Stimulated activated CD8-positive, alpha-beta memory T cell treated with anti-CD3 and anti-CD28 coated beads, Interleukin-4, amount 100 ng/mL, for 1 hour (primary cell): ENCODE measurements at regions not wholly inside any gene's neighbourhood (a gene's known extent, or its start where the extent isn't known, plus 50 kb on each side); places are given as distances from the start of the nearest gene placed in this dataset.
"Not testable (repeated sequence)": the region's sequence is repeated elsewhere in the genome, so short reads cannot be mapped to it uniquely, and the experiment has no call there.

Source experiments
- DNase-seq, 2 donors: peaks; one replicate each; pipeline ENCODE4 v3.0.0-alpha.2; 2020; ENCODE audit warnings: low read depth in 2 of 2, low spot score in 1 of 2

DNA sequence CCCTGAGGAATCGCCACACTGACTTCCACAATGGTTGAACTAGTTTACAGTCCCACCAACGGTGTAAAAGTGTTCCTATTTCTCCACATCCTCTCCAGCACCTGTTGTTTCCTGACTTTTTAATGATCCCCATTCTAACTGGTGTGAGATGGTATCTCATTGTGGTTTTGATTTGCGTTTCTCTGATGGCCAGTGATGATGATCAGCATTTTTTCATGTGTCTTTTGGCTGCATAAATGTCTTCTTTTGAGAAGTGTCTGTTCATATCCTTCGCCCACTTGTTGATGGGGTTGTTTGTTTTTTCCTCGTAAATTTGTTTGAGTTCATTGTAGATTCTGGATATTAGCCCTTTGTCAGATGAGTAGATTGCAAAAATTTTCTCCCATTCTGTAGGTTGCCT, 223.5 kb downstream of the MAF start:
- not testable (repeated sequence) for DNase-seq

DNA sequence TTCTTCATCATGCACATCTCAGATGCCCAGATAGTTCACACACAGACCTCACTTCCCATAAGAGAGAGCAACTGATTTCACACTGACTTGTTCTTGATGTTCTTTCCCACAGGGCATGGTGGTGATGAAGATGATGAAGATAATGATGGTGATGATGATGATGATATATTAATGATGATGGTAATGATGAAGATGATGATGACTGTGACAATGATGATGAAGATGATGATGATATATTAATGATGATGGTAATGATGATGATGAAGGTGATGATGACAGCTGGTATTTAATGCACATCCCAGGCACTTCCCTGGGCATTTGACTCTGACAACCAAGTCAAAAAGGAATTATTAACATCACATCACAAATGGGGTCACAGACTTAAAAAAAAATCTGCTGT, 225.2 kb downstream of the MAF start:
- no peak for DNase-seq

DNA sequence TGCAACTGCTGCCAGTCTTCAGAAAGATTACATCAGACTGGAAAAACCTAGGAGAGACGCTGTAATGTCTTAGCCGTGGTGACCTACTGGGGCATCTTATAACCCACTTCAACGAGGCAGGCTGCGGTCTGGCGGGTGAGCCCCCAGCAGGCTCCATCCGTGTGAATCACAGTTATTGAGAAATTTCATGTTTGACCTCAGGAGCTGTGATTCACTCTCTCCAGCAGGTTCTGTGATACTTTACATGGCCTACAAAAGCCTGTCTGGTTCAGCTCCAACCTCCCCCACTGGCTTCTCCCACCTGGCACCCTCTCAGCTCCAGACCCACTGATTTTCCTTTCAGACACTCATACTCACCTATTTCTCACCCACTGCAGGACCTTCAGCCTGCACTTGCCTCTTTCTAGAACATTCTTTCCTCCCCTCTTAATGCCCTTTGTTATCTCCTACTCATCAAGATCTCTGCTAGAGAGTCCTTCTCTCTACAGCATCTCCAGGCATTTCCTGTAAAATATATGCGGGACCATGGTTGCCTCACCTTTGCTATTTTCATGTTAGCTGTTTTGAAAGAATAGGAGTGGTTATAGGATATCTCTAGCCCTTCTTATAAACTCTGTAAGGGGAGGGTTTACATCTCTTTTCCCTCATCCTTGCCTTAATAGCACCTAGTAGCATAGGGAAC, 227.9 kb downstream of the MAF start:
- DNase-seq = no peak

DNA sequence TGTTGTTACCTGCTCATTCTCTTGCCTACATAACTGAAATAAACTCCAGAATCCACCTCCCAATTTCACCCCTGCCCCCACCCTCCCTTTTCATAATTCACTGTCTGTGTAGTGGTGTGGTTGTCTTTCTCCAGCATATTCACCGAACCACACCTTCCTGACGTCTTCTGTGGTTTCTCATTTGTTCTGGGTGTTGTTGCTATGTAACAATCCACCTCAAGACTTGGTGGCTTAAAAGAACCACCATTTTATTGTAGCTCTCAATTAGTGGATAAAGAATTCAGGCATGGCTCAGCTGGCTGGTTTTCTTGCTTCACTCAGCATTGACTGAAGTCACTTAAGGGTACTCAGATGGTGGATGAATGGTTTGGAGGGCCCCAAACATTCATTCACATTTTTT, 229.8 kb downstream of the MAF start:
- DNase-seq = no peak

DNA sequence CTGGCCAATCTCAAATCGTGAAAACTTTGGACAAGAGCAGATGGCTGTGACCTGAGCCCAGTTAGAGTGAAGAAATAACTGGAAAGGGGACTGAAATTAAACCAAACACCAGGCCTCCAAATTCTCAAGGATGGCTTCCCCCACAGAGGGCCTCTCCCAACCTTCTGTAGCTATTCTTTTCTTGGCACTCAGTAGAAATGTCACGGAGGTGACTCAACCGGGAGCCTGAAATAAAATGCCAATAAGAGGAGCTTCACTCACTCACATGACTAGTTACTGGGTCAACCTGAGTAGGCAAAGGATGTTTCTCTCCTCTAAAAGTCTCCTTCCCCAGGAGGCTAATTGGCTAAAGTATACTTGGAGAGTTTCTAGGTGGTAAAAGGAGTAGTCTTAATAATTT, 230.7 kb downstream of the MAF start:
- DNase-seq = no peak

DNA sequence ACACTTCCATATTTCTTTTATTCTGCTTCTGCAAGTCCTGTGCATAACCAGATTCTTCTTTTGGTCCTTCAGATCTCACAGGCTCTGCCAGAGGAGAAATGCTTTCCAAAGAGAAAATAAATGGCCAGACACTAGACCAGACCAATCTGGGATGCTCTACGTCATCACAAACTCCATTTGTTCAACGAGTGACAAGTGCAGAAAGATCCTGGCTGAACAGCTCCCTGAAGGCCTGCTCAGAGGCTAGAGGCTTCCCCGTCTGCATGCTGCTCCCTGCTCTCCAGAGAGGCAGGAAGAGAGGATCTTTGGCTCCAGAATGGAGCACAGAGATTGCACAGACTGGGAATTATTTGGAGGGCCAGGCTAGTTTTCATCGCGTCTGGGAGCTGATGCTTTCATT, 232.7 kb downstream of the MAF start:
- DNase-seq = no peak

DNA sequence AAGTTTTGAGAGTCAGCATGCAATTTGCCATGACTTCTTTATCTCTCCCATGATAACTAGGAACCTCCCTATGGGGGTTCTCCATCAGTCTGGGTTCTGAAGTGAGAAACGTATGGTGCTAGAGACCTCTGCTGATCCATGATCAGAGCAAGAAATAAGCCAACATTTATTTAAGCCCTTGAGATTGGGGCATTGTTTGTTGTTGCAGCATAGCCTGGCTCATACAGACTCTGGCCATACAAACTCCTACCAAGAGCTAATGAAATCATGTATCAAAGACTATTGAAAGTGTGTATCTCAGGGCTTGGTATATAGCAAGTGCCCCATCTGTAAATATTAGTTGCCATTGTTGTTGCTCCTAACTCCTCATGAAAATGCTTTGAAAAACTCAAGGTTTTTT, 233.9 kb downstream of the MAF start:
- no peak for DNase-seq

DNA sequence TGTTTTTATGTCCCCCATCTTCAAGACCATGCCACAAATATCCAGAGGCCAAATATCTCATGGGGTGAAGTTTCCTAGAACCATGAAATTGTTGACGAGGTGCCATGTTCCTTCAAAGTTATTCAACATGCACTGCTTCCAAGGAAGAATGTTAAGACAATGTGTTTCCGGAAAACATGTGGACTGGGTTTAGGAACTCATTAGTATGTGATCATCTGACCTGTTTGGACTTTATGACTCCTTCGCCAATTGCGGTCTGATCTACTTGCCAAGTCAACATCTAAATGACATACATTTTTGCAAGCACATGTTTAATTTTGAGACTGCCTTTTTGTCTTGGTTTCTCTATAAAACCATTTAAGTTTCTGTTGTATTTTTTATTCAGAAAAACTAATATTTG, 234.8 kb downstream of the MAF start:
- DNase-seq = no peak

DNA sequence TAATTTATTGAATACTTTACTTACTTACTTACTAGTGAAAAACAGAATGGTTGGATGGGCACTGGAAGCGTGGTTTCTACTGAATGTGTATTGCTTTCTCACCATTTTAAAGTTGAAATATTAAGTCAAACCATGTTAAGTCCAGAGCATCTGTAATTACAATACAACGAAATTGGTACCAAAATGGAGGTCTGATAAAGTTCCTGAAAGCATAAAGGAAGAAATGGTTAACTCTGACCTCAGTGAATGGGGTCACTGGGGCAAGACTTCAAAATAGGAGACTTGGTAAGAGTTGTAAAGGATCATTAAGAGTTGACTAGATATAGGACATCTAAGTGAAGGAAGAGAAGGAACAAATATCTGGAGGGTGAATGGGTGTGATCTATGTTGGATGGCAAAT, 237.1 kb downstream of the MAF start:
- DNase-seq = no peak

DNA sequence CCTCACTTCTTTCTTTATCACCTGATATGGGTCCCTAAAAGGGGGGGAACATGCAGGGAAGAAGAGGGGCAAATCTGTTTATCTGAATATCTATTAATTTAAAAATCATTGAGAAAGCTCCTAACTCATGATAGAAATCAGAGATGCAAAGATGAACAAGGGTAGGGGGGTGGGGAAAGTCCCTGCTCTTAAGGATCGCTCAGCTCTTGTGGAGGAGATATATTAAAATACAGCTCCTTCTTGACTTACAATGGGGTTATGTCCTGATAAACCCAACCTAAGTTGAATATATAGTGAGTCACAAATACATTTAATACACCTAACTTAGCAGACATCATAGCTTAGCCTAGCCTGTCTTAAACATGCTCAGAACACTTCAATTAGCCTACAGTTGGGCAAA, 237.5 kb downstream of the MAF start:
- no peak for DNase-seq

DNA sequence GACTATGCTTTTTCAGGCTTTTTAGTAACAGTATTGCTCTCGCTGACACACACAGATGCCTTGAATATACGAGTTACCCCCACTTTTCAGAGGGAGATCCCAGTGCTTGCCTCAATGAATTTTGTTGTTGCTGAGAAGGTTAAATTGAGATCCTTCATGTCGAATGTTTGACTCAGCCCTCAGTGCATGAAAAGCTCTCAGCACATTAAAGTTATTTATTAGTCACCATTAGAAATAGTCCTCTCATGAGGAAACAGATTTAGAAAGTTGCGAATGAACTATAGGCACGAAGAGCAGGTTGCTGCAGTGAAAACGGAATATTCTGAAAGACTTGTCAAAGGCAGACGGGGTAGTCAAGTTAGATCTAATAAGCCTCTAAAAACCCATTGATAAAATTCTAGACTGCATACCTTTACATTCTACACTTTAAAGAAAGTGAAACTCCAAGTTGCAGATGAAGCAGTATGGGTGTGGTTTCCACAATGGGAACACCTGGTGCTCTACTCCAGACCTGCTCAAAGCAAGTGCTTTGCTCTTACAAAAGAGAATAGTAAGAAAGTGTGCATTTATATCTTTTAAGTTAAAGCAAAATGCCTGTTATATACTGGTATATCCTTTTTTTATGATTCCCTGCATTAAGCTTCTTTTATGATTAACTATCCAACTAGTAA, 238.1 kb downstream of the MAF start:
- no peak for DNase-seq

DNA sequence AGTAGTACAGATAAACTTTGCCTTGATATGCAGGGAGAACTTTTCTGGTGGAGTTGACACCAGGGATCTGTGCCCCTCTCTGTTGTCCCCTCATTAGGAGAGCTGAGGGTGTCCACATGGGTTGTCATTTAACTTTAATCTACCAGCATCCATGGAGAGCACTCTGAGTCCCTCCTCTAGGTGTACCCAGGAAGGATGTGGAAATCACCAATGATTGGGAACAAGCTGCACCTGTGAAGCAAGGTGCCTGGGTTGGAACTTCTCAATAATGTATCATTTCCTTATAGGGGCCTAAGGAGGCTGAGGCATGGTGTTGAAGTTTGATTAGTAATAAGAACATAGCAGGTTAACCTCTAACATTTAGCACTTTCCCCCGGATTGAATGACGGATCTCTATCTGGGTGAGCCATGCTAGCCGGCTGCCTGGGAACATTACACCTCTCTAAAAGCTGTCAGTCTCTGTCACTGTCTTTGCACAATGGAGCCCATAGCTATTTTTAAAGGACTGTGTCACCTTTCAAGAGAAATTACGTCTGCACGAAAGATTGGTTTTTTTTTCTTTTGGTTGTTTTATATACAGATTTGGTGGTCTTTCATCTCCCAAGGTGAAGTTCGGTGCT, 239.3 kb downstream of the MAF start:
- DNase-seq = no peak

DNA sequence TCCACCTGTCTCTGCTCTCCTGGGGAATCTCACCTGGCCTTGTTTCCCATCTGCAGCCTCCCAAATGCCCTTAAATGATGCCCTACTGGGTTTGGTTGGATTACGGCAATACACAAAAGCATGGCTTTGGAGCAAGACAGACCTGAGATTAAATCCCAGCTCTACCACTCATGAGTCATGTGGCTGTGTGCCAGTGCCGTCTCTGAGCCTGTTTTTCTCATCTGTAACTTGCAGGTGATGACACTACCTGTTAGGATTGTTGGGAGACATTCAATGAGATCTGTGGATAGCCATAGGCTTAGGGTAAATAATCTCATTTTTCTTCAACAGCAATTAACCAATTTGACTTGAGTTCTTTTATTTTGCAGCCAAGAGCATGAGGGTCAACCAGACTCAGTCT, 240.3 kb downstream of the MAF start:
- DNase-seq = no peak

DNA sequence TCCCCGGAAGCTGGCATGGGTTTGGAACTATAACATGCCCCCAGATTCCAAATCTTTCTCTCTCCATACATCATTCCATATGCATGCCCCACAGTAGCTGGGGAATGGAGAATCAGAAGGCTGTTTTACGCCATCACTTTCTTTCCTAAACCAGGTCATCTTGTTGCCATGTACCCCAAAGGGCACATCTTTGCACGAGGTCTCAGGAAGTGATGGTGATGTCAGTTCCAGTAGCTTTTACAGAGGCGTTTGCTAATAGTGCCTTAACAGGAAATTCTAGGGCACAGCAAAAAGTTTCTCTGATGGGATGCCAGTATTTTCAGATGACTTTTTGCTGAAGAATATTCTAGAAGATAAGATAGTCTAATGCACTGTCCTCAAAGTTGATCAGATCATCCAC, 241.5 kb downstream of the MAF start:
- no peak for DNase-seq

DNA sequence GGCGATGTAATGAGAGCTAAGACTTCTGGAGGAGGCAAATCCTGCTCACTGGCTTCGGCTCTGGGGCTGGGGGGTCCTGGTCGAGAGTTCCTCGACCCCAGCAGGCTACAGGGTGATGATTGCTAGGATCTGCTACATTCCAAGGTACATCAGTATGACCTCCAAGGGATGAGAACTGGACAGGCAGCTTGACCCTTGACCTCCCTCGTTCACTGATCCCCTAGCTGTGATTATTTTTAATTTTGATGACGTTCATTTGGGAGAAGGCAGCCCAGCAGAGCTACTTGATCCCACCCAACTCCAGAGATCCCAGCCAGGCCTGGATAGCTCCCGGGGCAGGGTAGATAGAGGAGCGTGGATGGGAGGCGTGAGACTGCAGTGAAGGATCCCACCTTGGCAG, 242.3 kb downstream of the MAF start:
- DNase-seq = no peak

DNA sequence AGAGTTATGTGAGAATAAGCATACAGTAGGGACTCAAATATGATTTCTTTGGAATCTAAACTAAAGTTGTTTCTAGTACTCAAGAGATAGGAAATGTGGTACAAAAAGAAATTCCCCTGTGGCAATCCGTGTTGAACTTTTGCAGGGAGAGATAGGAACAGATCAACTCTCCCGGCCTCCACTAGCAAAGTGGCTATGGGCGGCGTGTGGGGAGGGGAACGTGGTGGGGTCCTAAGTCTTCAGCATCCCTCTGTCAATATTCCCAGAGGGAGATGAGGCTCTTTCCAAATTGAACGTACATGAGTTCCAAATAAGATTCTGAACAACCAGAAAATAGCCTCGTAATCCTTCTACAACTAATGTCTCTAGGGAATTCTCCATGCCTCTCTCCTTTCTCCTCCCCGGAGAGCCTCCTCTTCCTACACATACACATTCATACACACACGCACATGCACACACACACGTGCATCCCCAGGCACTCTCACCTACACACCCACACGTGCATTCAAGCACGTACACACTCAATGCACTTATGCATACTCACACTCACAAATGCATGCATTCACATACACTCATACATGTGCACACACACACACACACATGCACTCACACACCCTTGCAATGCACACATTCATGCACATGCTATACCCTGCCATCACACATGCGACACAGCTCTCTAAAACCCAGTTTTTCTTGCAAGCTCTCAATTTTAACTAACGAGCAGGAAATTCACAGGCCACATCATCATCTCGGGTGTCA, 244.8 kb downstream of the MAF start:
- DNase-seq = no peak

DNA sequence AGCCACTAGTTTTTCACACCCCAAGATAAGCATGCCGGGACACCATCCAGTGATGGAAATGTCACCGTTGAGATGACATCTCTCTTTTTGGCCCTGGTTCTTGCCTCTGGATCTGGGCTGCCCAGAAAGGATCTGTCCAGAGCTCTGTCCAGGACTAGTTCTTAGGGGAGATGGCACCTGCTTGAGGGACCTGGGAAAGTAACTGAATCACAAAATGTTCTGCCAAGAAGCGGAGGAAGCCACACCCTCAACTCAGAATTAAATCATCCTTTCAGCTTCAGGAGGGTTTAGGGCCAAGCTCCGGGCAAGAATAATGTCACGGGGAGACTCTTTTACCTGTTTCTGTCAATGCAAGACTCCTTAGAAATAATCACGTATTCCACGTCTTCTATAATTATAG, 248.6 kb downstream of the MAF start:
- no peak for DNase-seq

DNA sequence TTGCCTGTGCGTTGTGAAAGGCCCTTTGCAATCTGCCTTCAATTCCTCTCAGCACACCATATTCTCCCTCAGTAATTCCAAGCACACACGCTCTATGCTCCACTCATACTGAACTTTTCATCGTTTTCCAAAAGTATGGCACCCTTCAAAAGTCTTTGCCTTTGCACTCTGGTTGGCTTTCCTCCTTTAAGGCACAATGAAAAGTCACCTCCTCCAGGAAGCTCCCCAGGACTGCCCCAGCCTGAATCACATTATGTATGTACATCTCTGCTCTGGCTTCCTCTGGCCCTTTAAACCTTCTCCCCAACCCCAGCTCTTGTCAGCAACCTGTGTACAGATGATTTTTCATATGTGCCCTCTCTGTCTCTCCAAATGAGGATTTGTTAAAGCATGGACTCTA, 250.7 kb downstream of the MAF start:
- DNase-seq = no peak

DNA sequence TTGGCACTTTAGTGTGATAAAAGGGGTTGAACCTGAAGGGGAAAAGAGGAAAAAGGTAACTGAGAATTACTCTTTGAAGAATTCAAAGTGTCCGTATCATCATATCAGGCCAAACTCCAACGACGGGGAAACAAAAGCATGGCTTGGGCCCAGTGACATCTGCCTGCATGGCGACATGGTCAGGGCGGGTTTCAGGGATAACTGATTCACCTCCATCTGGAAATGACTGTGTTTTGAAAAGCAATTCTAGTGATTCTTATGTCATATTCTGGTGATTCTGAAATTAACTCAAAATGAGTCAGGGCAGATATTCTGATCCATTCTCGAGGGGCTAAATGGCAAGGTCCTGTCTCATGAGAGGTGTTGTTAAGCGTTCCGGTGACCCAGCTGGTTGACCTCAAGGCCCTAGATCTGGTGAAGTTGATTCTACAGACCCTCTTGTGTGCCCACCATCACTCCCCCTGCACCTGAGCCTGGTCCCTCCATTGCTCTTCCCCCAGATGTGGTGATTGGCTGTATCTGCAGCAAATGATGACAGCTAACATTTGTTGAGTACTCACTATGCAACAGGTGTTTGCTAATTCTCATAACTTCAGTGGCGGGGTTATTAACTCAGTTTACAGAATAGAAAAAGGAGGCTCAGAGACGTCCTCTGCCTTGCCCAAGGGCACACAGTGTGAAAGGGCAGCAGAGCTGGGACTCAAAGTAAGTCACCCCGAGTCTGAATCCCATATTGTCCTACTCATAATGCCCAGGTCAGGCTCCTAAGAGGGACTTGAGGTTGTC, 251.8 kb downstream of the MAF start:
- DNase-seq = no peak

DNA sequence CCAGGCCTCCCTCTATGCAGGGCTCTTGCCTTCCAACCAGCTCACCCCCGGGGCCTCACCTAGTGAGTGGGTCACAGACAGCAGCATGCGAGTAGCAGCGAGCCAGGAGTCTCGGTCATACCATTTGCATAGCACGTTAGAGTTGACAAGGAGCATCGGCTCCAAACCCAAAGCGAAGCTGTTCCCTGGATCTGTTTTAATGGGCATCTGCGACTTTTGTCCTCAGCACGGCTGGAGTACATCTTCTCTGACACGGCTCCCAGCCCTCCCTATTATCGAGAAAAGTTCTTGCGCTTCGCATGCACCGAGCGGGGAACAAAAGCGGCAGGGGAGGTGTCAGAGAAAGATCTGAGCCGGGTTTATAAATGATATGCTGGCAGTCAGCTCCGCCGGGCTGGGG, 253.3 kb downstream of the MAF start:
- DNase-seq = no peak

DNA sequence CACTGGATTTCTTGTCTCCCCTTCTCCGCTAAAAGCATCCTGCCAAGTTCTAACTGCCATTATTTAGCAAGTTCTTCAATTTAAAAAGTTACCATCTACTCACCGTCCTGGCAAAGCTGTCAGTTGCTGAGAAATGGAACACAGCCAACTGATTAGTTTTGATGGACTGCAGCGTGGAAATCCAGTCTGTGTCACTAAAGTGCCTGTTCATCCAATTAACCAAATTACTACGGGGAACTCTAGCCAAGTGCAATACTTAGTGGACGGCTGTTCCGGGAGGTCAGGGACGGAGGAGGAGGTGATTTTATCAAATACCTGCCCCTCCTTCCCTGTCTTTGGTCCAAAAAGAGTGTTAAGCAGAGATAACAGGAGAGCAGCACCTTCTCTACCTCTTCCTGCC, 260.7 kb downstream of the MAF start:
- no peak for DNase-seq
